ENCODE measurements at regions not wholly inside any gene's neighbourhood (a gene's known extent, or its start where the extent isn't known, plus 50 kb on each side); places are given as distances from the start of the nearest gene placed in this dataset.
"Not testable (repeated sequence)": the region's sequence is repeated elsewhere in the genome, so short reads cannot be mapped to it uniquely, and the experiment has no call there.

- no peak for DNase-seq
These were observed 110.1 kb downstream of the NRN1 start for GRCh38 chr6:5896476-5897200.

GRCh38 chr6:5894357-5894756 lies 112.4 kb downstream of the NRN1 start:
- DNase-seq, result no peak

- no peak for DNase-seq
These were observed 113.4 kb downstream of the NRN1 start for GRCh38 chr6:5893295-5893694.

DNA sequence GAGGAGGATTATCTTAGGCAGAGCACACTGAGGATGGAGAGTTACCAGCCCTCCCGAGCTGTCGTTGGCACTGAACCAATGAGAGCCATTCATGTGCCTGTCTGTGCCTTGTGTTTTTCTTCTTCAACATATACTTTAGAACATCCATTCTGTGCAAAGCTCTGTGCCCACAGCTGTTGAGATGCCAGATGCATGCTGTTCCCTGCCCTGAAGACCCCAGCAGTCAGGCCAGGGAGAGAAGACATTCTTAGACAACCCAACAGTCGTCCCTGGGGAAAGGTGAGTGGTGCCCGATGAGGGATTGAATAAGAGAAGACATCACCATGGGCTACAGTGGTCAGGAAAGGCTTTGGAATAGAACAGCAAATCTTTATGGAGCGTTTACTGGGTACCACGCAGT lies 114.1 kb downstream of the NRN1 start:
- DNase-seq, result no peak

DNA sequence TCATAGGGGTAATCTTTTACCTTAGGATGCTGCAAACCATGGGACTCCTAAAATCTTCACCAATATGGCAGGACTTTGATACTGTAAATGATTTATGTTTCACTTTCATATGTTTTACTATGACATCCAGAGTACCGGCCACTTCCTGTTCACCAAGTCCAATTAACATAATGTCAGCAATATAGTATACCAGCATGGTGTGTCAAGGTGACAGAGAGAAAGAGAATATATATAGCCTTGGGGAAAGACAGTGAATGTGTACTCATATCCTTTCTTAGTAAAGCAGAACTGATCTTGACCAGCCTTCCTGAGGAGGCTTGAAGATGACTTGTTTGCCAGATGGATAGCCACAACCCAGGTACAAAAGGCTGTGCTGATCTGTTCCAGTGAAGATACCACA lies 127.9 kb downstream of the NRN1 start:
- no peak for DNase-seq

GRCh38 chr6:5876076-5876475 lies 130.6 kb downstream of the NRN1 start:
- DNase-seq, result no peak

DNA sequence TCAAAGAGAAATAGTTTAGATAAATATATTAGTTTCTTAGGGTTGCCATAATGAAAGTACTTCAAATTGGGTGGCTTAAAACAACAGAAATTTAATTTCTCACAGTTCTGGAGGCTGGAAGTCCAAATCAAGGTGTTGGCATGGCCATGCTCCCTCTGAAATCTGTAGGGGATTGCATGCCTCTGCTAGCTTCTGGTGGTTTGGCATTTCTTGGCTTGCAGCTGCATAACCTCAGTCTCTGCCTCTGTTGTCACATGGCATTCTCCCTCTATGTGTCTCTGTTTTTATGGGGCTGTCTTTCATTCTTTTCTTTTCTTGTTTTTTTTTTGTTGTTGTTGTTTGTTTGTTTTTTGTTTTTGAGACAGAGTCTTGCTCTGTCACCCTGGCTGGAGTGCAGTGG lies 132.7 kb downstream of the NRN1 start:
- not testable (repeated sequence) for DNase-seq

- no peak for DNase-seq
These were observed 135.4 kb downstream of the NRN1 start for GRCh38 chr6:5871296-5871695.

DNA sequence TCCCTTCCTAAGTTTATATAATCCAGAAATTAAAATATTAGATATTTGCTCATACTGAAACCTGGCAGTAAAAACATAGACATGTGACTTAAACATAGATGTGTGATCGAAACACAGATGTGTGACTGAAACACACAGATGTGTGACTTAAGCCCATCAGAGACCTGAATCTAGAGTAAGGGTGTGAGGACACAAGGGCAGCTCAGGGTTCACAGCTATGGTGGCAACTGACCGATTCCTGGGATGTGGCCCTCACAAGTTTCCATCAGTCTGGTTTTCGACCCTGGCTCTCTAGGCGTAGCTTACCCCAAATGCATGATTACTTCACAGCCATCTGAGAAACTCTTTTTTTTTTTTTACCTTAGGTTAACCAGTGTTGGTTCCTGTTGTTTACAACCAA lies 137.0 kb downstream of the NRN1 start:
- DNase-seq, result no peak

GRCh38 chr6:5869261-5869660 lies 137.5 kb downstream of the NRN1 start:
- no peak for DNase-seq

GRCh38 chr6:5866547-5867051 lies 140.1 kb downstream of the NRN1 start:
- no peak for DNase-seq

DNA sequence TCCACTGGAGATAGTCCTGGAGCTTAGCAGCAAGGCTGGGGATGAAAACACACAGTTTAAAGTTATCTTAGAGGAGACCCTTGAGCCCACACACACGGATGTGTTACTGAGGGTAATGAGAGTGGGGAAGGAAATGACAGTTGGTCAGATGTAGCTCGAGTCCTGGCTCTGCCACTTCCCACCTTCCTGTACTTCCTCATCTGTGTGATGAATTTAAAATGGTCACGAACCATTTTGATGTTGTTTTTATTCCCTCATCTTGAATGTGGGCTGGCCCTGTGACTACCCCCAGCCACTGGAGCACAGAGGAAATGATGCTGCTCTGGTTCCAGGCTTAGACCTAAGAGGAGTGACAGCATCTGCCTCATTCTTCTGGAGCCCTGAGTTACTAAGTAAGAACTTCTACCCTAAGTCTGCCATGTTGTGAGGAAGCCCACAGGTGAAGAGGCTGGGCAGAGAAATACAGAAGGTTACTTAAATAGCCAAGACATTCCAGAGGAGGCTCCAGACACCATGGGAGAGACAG lies 141.2 kb downstream of the NRN1 start:
- DNase-seq, result no peak

DNA sequence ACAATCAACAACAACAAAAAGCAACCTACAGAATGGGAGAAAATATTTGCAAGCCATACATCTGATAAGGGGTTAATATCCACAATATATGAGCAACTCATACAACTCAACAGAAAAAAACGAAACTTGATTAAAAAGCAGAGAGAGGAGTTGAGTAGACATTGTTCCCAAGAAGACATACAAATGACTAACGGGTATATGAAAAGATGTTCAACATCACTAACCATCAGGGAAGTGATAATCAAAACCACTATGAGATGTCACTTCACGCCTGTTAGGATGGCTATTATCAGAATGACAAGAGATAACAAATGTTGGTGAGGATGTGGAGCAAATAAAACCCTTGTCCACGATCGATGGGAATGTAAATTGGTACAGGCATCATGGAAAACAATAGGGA lies 145.9 kb downstream of the NRN1 start:
- DNase-seq, result no peak

DNA sequence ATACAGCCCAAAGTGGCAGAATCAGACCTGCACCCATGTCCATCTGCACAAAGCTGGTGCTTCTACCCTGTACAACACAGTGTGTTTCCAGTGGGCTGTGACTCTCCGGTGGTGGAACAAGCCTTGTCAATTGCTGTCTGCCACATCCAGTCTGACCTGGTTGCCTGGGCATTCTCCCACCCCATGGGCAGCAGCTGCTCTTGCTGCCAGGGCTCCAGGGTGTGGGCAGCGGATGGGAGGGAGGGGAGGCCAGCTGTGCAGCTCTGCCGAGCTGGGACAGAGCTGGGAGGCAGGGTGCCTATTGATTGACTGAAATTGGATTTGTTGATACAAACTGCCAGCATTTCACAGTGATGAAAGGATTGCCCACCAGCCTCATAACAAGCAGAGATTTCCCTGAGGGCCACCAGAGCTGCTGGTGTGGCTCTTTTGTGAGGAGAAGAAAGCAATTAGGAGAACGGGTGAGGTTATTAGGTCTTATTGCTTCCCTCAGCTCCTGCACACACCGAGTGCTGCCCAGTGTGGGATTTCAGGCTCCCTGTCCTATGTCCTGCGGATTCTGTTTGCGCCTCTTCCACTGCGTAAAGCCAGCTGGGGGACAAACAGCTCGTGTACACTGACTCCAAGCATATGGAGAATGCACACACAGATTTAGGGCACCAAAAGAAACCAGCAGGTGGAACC lies 150.8 kb downstream of the NRN1 start:
- no peak for DNase-seq

GRCh38 chr6:5854899-5855298 lies 151.8 kb downstream of the NRN1 start:
- no peak for DNase-seq

DNA sequence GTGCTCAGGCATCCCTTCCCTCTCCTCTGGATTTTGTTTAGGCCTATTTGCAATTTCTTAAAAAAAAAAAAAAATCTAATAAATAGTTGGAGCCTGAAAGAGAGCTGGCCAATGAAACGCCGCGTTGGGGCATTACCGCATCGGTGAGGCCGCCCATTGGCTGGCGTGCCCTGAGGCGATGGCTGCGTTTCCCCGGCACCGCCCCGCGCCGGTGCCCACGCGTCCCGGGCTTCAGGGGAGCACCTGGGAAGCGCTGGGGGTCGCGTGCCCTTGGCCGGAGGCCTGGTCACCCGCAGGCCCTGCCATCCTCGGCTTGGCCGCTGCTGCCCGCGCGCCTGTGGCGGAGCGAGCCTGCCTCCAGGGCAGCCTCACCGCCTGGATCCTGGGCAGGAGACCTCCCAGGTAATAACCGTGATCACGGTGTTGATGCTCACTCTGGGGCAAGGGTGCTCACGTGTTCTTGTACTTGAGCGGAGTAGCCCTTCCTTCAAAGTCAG lies 155.4 kb downstream of the NRN1 start:
- peak; percentile 79 for DNase-seq

GRCh38 chr6:5850848-5851255 lies 155.9 kb downstream of the NRN1 start:
- DNase-seq, result no peak

DNA sequence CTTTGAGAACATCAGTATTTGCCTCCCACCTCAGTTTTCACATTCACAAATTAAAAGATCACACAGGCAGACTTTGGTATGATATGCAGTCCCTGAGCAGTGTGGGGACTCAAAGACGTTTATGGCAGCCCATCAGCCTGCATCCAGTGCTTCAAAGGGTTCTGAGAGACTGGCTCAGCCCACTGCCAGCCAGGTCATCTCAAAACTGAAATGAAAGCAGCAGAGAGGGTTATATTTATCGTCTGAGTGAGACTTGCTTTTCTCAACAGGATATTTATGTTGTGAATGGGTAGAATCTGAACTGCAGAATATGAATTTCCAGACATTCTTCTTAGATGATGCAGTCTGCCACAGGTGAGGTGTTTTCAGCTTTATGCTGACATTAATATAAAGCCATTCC lies 159.8 kb downstream of the NRN1 start:
- DNase-seq, result no peak

- no peak for DNase-seq
These were observed 160.4 kb downstream of the NRN1 start for GRCh38 chr6:5846335-5846734.

GRCh38 chr6:5843078-5843477 lies 163.6 kb downstream of the NRN1 start:
- no peak for DNase-seq

DNA sequence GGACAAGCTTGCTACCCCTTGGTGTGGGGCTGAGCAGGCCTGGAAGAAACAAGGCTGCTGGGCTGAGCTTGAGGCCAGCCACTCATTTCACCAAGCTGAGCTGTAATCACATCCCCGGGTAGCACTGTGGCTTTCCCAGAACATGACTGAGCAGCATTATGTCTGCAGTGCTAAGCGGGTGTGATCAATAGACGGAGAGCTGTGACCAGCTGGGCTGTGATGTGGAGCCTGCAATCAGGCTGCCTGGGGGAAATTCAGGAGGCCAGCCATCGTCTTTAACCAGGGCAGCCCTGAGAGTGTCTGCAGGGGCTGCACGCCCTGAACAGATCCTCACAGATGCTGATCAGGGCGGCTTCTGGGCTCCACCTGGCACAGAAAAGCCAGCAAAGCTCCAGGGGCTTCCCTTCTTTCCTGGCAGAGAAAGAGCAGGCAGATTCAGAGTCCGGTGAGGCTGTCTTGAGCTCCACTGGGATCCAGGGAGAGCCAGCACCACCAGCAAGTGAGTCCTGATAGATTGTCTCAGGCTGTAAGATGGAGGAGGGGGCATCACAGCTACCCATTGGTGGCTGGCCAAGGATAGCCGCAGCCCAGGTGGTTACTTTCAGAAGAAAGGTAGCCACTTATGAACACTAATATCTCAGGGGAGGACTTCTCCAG lies 165.9 kb downstream of the NRN1 start:
- no peak for DNase-seq

DNA sequence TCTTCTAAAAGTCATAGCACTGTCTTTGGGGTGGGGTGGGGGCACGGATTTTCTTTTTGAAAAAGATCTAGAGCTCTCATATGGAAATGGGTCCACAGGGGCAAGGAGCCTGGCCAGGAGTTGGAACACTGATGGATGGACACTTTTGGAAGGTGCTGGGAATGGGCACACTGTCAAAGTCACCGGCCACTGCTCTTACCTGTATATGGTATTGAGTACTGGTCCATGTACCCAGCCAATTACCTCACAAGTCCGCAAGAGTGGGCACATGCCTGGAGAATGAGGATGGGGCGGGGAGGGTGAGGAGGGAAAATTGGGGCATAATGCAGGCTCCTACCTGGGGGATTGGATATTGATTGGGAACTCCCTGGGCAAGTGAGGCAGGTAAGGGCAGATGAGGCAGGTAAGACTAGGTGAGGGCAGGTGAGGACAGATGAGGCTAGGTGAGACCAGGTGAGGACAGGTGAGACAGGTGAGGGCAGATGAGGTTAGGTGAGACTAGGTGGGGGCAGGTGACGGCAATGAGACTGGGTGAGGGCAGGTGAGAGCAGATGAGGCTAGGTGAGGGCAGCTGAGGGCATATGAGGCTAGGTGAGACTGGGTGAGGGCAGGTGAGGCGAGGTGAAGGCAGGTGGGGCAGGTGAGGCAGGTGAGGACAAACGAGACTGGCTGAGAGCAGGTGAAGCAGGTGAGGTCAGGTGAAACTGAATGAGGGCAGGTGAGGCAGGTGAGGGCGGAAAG lies 167.9 kb downstream of the NRN1 start:
- DNase-seq, result no peak

DNA sequence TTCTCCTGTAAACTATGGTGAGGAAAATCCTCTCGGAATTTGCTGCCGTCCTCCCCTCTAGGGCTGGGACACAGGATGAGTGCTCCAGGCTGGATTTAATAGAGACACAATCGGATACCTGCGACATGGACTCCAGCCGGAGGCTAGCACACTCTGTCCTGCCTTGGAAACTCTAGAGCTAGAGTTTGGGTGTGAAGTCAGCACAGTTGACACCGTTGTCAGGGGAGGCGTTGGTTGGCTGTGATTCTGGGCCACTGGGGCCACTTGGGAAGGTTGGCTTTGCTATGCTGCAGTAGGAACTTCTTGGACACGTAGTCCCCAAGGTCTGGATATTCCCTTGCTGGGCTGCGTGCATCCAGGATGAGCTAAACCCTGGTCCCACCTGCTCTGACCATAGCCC lies 169.4 kb downstream of the NRN1 start:
- no peak for DNase-seq
